MG63 (cell line): ENCODE measurements at regions not wholly inside any gene's neighbourhood (a gene's known extent, or its start where the extent isn't known, plus 50 kb on each side); places are given as distances from the start of the nearest gene placed in this dataset.
A peak's percentile ranks its signal among the peaks of the same experiment; 100 is the strongest.

ENCODE experiments used
- DNase-seq: peaks from one replicate; pipeline ENCODE4 v3.0.0-alpha.2; 2020
- H3K27me3 ChIP-seq: fragments of 250-450 bp; sonication (Bioruptor Pico); 2 replicates; pipeline ENCODE4 v1.5.1; 2020; ENCODE audit warnings: mild to moderate bottlenecking, moderate library complexity
- H3K36me3 ChIP-seq: fragments of 250-450 bp; sonication (Bioruptor Pico); 2 replicates; pipeline ENCODE4 v1.5.1; 2020; ENCODE audit warnings: mild to moderate bottlenecking, moderate library complexity
- H3K4me3 ChIP-seq: fragments of 250-450 bp; sonication (Bioruptor Pico); 2 replicates; pipeline ENCODE4 v1.5.1; 2020; ENCODE audit warnings: mild to moderate bottlenecking, moderate library complexity
- H3K9me3 ChIP-seq: fragments of 250-450 bp; sonication (Bioruptor Pico); 2 replicates; pipeline ENCODE4 v1.5.1; 2020; ENCODE audit warnings: mild to moderate bottlenecking, moderate library complexity

DNA sequence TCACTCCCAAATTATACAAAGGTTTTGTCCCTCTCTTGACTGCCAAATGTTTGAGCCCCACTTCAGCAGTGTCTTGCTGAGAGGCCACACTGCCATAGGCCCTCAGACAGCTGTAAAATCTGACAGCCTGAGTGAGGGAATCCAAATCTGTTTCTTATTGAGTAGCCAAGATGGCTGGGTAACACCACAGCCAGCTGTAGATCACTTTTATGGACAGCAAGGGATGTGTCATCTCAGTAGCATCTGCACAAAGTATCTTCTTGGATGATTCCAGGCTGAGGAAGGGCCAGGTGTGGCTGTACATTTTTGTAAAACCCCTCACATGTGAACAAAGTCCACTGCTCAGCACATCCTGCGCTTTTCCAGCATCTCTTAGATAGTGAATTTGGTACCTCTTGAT lies 237.0 kb upstream of the LRTM1 start:
- H3K27me3 ChIP-seq = no peaks in the 10 kb centered on the region
- no peaks in the 10 kb centered on the region for H3K36me3 ChIP-seq
- no peak overlapping the region for H3K4me3 ChIP-seq
- DNase-seq = no peak
- no peaks in the 10 kb centered on the region for H3K9me3 ChIP-seq

DNA sequence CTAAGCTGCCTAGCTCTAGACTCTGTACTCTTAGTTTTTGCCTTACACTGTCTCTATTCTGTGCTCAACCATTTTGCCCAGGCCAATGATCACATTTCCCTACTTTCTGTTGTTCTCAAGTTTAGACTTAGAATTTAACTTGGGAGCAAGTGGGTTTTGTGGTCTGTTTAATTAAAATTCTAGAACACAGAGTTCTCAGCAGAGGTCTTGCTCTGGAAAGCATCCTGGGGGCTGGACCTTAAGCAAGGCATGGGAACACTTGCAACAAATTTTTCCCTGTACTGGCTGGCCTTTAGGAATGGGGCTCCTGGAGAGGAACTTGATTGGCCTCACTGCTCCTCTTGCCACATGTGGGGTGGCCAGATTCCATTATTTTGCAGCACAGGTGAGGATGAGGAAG lies 236.3 kb upstream of the LRTM1 start:
- DNase-seq = no peak
- no peaks in the 10 kb centered on the region for H3K27me3 ChIP-seq
- H3K9me3 ChIP-seq = no peaks in the 10 kb centered on the region
- H3K4me3 ChIP-seq = no peak overlapping the region
- H3K36me3 ChIP-seq = no peaks in the 10 kb centered on the region

DNA sequence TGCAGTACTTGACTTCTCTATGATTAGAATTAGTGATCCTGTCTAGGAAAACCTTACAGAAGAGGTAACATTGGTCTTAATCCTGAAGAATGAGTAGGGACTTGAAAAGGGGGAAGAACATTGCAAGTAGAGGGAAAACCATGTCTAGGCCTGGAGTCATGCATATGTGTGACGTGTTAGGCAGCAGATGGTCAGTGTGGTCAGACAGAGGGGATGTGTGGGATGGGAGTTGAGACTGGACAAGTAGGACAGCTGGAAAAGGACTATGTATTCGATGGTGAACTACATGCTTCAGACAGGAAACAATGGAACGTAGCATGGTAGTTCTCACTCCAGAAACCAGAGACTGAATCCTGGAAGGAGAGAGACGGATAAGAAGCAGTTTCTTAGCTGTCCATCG lies 235.6 kb upstream of the LRTM1 start:
- Histone ChIP-seq H3K27me3 (no peaks in the 10 kb centered on the region), H3K36me3 (no peaks in the 10 kb centered on the region), H3K4me3 (no peak overlapping the region), H3K9me3 (no peaks in the 10 kb centered on the region)
- DNase-seq = no peak

DNA sequence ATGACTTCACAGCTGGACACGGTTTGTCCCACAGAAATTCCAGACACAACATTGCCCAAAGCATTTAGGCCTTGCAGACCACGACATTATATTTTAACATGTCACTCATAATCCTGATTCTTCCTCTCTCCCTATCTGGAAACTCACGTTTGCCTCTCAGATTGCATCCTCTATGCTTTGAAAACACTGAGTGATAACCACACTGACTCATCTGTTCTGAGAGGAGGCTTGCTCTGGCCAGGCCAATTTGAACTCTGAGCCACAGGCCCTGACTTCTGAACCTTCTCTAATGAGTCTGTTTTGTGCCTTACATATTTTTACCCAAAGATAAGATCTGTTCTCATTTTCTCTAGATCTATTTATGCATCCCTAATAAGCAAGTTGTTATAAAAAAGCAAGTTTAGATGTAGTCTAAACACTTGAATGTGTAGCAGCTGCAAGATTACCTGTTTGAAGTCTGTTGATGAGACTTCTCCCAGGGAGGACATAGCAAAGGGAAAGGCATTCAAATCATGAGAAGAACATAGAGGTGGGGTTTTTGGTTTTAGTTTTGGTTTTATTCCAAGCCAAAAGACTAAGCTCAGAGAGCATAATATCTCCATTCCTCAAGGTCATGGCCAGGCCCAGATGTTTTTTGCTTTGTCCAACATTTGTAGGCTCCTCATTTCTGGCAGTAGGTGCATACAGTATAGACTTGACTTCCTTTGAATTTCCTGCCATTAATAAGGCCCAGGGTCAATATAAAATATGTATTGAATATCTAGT lies 234.4 kb upstream of the LRTM1 start:
- Histone ChIP-seq H3K9me3 (no peaks in the 10 kb centered on the region), H3K27me3 (no peaks in the 10 kb centered on the region), H3K4me3 (no peak overlapping the region), H3K36me3 (no peaks in the 10 kb centered on the region)
- peak; percentile 47 for DNase-seq

DNA sequence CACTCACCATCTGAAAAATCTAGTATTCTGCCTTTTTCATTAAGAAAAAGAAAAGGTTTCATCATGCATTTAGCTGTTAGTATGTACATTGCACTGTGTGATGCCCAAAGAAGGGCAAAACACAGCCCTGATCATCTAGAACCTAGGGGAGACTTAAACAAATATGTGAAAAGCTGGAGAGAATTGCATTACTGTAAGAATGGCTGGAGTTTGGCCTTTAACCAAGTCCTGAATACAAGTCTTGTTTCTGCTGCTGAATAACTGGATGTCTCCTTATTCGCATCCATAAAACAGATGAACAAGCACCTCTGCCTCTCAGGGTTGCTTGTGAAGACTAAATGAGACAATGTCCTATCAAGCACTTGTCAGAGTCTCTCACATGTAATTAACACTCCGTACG lies 233.4 kb upstream of the LRTM1 start:
- H3K4me3 ChIP-seq = no peak overlapping the region
- no peaks in the 10 kb centered on the region for H3K27me3 ChIP-seq
- no peaks in the 10 kb centered on the region for H3K36me3 ChIP-seq
- DNase-seq = no peak
- H3K9me3 ChIP-seq = no peaks in the 10 kb centered on the region

DNA sequence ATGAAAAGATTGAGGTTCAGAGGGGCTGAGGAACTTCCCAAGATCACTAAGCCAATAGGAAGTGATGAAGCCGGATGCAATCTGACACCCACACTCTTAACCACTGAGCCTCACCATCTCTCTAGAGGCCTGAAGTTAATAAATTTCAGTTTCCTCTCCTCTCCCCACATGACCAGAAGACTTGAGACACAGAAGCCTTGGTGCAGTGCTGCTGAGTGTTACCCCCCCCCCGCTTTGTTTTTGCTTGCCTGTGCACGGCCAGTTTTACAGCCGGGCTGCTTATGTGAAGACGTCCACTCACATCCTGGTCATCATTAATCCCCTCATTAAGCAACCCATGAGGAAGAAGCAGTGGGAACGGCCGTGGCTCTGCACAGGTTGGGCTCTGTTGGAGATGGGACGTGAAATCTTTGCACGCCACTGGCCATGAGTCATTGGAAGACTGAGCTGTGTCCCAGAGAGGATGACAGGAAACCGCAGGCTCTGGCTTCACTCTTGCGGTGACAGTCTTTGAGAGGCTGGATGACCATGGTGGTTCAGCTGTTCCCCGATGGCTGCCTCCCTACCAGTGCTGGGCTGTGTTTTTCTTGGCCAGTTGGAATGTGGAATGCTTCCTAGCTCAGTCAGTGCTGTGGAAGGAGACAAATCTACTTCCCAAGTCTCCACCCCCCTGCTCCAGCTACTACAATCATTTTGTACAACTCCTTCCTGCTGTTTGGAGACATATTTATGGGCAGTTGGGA lies 232.6 kb upstream of the LRTM1 start:
- no peaks in the 10 kb centered on the region for H3K36me3 ChIP-seq
- H3K4me3 ChIP-seq = no peak overlapping the region
- DNase-seq = peak; percentile 97
- no peaks in the 10 kb centered on the region for H3K27me3 ChIP-seq
- no peaks in the 10 kb centered on the region for H3K9me3 ChIP-seq

DNA sequence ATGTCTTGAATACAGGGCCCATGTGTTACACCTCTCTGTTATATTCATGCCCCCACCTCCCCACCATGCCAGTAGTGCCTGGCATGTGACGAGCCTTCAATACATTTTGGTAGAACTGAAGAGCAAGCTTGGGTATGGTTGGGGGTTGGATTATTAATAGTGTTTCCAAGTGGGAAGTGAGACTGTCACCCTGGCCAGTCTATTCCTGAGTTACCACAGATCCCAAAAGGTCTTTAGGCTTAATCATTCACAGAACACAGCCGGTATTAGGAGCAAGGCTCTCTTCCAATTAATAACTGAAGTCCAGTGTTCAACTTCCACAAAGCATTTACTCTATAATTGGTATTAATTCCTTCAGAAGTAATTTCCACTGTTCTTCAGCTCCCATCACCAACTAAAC lies 231.9 kb upstream of the LRTM1 start:
- H3K36me3 ChIP-seq = no peaks in the 10 kb centered on the region
- DNase-seq = no peak
- no peaks in the 10 kb centered on the region for H3K9me3 ChIP-seq
- H3K27me3 ChIP-seq = no peaks in the 10 kb centered on the region
- no peak overlapping the region for H3K4me3 ChIP-seq

DNA sequence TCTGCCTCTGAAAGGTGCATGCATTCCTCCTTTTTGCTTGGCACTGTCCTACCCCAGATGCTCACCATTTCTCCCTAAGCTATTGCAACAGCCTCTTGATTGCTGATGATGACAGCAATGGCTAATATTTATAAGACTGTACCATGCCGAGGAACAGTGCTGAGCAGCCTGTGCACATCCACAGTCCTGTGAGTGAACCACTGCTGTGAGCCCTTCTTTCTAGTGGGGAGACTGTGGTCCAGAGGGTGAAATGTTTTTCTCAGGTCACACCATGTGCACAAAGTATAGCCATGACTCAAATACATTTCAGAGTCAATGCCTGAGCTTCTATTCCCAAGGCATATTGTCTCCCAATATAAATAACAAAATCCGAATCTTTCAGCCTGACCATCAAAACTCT lies 231.2 kb upstream of the LRTM1 start:
- H3K4me3 ChIP-seq = no peak overlapping the region
- no peak for DNase-seq
- H3K9me3 ChIP-seq = no peaks in the 10 kb centered on the region
- H3K27me3 ChIP-seq = no peaks in the 10 kb centered on the region
- no peaks in the 10 kb centered on the region for H3K36me3 ChIP-seq

DNA sequence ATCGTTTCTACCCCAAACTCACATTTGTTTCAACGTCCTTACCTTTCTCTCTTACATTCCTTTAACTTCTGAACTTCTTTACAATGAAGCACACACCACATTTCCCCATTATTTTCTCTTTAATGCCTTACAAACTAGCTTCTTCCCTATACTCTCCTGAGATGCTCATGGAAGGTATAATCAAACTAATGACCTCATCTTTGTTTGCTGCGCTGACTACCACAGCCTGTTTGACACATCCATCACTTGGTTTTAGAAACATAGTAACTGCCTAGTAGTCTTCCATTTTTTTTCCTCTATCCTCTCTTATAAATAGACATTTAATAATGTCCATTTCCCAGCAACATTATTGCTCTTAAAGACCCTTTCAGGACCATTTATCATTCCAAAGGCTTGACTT lies 230.5 kb upstream of the LRTM1 start:
- Histone ChIP-seq H3K9me3 (no peaks in the 10 kb centered on the region), H3K4me3 (no peak overlapping the region), H3K27me3 (no peaks in the 10 kb centered on the region), H3K36me3 (no peaks in the 10 kb centered on the region)
- no peak for DNase-seq

DNA sequence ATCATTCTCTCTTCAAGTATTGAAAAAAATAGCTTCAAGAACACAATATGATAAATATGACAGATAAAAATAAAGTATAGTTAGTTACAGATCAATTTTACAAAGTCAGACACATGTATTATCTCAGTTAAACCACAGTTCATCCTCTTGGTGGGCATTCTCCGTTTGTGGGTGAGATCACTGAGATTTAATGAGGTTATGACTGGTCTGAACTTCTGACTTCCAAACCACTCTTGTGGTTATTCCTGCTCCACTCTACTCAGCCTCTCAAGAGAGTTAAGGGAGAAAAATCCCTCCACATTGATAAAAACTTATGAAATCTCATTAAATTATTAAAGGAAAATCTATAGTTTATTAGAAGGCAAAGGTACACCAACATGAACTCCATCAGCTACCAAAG lies 229.9 kb upstream of the LRTM1 start:
- Histone ChIP-seq H3K36me3 (no peaks in the 10 kb centered on the region), H3K4me3 (no peak overlapping the region), H3K9me3 (no peaks in the 10 kb centered on the region), H3K27me3 (no peaks in the 10 kb centered on the region)
- no peak for DNase-seq

DNA sequence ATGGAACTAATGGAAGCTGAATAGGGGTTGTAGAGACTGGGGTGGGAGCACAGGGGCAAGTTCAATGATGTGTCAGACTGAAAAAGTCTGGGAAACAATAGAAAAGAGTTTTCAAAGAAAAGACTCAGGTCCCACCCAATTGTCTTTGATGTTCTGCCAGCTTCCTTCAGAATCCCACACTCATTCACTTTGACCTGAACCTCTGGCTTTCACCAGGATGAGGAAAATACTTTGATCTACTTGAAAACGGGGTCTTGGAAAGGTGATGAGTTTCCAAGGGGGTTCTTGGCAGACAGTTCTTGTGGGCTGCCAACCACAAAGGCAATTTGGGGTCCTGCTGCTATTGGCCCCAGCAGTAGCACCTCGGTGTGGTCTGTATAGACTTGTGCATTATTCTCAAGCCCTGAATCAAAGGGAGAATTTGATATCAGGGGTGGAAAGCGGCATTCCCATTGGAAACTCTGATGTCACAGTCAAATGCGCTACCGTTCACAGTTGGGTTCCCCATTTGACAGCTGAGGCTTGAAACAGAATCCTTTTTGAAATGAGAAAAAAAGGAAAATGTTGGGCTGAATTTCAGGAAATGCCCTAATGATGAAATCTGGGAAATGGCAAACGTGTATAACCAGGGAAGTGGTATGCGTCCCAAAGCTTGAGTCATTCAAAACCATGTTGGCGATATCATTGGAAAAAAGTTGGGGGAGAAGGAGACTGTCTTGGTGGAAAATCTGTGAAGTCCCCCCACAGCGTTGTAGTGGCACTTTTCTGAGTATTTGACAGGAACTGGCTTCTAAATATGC lies 229.2 kb upstream of the LRTM1 start:
- H3K9me3 ChIP-seq = no peaks in the 10 kb centered on the region
- no peak overlapping the region for H3K4me3 ChIP-seq
- H3K36me3 ChIP-seq = no peaks in the 10 kb centered on the region
- no peaks in the 10 kb centered on the region for H3K27me3 ChIP-seq
- DNase-seq = no peak

DNA sequence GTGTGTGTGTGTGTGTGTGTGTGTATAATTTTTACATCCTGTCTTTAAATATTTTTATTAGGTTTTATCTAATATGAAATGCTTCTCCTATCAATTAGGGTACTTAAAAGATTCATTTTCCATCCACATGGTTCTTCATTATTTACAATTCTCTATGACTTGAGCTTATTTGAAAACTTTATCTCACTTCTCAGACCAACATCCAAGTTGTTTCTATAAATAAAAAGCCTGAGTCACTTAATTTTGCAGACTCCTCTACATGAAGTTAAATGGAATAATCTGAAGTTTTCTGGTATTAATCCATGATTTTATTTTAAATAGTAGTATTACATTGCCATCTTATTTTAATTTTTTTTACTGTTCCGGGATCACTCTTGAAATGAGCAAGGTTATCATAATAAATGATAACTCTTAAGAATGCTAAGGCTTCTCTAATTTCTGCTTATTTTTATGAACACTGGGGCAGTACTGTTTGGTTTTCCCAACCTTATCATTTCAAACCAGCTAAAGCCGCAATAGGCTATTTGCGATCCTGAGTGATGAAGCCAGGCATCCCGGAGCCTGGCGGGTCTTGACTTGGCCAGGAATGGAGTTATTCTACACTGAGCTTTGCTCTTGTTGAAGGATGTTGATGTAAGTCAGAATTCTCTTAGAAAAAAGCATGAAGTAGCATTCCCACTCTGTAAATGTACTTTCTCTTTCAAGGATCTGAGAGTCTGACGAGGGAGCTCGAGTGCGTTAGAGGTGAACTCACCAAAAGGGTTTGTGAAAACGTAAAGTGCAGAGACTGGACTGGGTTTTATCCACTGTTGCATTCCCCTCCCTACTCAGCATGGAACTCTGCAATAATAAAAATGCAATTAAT lies 220.2 kb upstream of the LRTM1 start:
- Histone ChIP-seq H3K9me3 (no peaks in the 10 kb centered on the region), H3K36me3 (no peaks in the 10 kb centered on the region), H3K27me3 (no peaks in the 10 kb centered on the region), H3K4me3 (no peak overlapping the region)
- DNase-seq = no peak

DNA sequence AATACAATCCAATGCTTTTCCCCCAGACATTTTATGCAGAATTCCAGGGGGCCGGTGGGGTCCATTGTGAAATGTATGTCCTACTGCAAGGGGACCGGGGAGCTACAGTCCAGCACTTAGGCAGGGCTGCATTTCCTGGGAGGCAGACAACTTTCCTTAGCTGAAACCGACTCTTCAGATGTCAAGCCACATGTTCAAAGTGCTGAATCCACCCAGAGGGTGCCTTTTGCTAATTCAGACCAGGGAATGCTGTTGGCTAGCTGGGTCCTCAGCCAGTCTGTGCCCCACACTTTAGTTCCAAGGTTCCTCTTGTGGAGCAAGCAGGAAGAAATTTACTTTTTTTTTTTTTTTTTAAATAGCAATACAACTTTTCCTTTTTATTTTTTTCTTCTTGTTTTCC lies 219.5 kb upstream of the LRTM1 start:
- Histone ChIP-seq H3K36me3 (no peaks in the 10 kb centered on the region), H3K4me3 (no peak overlapping the region), H3K9me3 (no peaks in the 10 kb centered on the region), H3K27me3 (no peaks in the 10 kb centered on the region)
- no peak for DNase-seq

DNA sequence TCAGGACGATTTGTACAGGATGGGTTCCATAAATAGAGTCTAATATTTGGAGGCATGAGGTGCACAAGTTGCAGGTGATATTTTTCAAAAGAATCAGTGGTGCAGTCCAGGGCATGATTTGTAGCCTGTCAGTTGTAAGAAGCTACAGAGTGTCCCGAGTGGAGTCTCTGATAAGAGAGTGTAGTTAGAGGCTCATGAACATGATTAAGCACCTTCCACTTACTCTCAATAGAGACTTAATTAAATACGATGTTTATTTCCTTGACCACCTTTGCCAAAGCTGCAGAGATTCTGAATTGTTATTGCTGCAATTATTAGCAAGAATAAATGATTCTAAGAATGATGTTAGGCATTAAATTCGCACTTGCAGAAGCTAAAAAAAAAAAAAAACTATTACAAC lies 218.4 kb upstream of the LRTM1 start:
- no peak overlapping the region for H3K4me3 ChIP-seq

DNA sequence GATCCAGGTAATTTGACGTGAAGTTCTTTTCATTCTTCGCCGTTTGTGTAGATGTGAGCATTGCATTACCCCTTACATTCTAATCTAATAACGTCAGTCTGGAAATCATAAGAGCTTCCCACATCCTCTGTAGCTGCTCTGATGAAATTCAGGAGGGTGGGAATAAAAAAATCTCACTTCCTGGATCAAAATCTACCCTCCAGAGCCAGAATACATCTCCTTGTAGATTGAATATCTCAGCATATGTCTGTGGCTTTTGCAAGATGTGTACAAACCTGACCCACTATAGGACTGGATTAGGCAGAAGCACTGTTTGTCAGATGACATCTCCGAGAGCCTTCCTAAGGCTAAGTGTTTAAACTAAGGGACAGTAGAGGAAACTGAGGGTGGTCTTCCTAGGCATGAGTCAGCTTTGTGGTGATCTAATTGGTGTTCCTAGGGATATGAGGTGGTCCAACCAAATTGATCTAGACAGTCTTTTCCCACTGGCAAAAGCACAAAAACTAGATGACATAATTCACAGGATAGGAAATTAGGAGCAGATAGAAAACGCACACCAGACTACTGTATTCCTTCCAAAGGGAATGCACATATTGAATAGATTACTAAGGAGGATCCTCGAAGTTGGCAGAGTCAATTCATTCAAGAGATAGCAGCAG lies 216.3 kb upstream of the LRTM1 start:
- Histone ChIP-seq H3K4me3 (no peak overlapping the region), H3K9me3 (no peaks in the 10 kb centered on the region), H3K27me3 (no peaks in the 10 kb centered on the region), H3K36me3 (no peaks in the 10 kb centered on the region)
- DNase-seq = no peak

More for the DNA sequence above, 218.4 kb upstream of the LRTM1 start:
- DNase-seq = no peak
- no peaks in the 10 kb centered on the region for H3K27me3 ChIP-seq
- H3K36me3 ChIP-seq = no peaks in the 10 kb centered on the region
- no peaks in the 10 kb centered on the region for H3K9me3 ChIP-seq

DNA sequence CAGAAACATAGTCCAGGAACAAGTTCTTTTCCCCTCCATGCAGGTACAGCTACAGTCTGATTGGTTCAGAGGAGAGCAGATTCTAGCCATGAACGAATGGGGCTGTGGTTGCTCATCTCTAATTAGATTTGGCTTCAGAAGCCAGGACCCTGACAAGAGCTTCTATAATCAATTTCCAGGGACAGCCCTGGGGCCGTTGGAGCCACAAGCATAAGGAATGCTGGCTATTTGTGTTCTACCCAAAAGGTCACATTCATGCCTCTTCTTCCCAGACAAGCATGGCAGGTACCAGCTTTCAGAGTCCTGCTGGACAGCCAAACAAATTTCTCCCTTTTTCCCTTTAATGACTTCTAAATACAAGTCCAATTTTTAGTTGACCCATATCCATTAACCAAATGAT lies 215.5 kb upstream of the LRTM1 start:
- Histone ChIP-seq H3K36me3 (no peaks in the 10 kb centered on the region), H3K4me3 (no peak overlapping the region), H3K9me3 (no peaks in the 10 kb centered on the region), H3K27me3 (no peaks in the 10 kb centered on the region)
- no peak for DNase-seq
